ENCODE measurements at regions not wholly inside any gene's neighbourhood (a gene's known extent, or its start where the extent isn't known, plus 50 kb on each side); places are given as distances from the start of the nearest gene placed in this dataset.

DNA sequence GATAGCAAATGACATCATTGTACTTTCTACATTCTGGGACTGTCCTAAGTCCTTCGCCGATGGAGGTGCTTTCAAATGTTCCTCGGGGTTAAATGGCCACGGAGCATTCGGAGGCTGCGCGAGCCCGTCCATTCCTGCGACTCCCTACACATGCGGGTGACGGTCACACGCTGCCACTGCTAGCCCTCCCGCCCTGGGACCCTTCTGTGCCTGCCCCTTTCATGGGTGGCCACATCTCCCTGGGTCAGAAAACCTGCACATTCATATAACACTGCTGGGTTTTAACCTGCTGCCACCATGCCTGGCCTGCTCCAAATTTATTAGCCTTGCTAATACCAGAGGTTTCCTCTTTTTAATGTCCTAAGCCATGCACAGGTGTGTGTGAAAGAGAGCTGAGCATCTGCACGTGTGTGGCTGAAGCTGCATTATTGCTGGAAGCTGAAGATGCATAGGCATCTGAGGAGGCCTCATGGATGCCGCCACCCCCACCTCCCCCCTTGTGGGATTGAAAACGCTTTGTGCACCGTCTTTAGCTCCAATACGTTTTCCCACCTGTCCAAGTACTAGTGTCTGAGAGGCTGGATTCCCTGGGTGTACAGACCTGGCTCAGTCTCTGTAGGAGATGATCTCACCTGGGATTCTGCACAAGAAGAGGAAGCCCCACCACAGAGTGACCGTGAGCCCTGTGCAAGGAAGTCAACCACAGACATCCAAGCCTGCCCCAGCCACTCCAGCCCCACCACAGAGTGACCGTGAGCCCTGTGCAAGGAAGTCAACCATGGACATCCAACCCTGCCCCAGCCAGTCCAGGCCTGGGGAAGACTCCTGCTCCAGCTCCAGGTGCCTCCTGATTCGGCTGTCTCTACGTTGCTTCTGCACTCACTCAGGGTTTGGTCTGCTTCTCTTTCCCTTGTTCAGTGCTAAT, 626.4 kb downstream of the BRD1 start:
- no peak overlapping the region for H3K4me3 ChIP-seq (ENCODE audit: low read depth, low read length)
- DNase-seq (ENCODE audit: low read depth) = no peak
- TF ChIP-seq, protein P1, sequence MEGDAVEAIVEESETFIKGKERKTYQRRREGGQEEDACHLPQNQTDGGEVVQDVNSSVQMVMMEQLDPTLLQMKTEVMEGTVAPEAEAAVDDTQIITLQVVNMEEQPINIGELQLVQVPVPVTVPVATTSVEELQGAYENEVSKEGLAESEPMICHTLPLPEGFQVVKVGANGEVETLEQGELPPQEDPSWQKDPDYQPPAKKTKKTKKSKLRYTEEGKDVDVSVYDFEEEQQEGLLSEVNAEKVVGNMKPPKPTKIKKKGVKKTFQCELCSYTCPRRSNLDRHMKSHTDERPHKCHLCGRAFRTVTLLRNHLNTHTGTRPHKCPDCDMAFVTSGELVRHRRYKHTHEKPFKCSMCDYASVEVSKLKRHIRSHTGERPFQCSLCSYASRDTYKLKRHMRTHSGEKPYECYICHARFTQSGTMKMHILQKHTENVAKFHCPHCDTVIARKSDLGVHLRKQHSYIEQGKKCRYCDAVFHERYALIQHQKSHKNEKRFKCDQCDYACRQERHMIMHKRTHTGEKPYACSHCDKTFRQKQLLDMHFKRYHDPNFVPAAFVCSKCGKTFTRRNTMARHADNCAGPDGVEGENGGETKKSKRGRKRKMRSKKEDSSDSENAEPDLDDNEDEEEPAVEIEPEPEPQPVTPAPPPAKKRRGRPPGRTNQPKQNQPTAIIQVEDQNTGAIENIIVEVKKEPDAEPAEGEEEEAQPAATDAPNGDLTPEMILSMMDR (IDR thresholded peaks at IDR 0.05; ENCODE audit: low read depth, low read length, missing control alignments) = no peak
- in situ Hi-C loops (cut with HindIII; ENCODE audit: low sequenced_read_pairs) = no loop called here

DNA sequence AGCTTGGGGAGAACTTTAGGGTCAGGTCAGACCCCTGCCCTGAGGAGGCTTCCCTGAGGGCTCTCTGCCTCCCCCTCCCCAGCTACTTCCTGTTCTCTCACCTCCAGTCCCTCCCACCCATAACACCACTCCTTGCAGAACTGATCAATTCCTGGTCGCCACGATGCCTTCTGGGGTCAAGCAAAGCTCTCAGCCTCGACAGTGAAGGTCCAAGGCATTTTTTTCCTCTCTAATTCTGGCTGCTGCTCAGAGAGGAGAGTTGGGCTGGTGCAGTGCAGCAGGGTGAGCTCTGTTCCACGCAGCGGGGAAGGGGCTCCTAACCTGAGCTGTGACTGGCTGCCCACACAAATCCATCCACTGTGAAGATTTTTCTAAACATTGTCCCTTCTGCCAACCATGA, 628.4 kb downstream of the BRD1 start:
- in situ Hi-C loops (cut with HindIII; ENCODE audit: low sequenced_read_pairs) = no loop called here
- DNase-seq (ENCODE audit: low read depth) = no peak
- TF ChIP-seq, protein P1 (IDR thresholded peaks at IDR 0.05; ENCODE audit: low read depth, low read length, missing control alignments) = no peak
- no peak overlapping the region for H3K4me3 ChIP-seq (ENCODE audit: low read depth, low read length)

DNA sequence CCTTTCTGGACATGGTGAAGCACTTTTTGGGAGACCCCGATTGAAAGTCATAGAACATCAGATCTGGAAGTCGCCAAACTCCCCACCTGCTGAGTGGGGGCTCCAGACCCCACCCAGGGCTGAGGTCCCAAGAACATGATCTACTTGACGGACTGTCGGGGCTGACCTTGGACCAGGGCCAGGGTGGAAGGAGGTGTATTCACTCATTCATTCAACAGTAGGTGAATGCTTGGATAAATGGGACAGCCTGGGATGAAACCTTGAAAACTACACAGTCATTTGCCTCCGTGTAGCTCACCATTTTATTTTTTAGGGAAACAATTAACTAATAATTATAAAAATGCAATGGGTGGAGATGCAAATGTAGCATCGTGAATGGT, 629.0 kb downstream of the BRD1 start:
- H3K4me3 ChIP-seq (ENCODE audit: low read depth, low read length) = no peak overlapping the region
- TF ChIP-seq, protein P1 (IDR thresholded peaks at IDR 0.05; ENCODE audit: low read depth, low read length, missing control alignments) = no peak
- no peak for DNase-seq (ENCODE audit: low read depth)
- in situ Hi-C loops (cut with HindIII; ENCODE audit: low sequenced_read_pairs) = no loop called here

DNA sequence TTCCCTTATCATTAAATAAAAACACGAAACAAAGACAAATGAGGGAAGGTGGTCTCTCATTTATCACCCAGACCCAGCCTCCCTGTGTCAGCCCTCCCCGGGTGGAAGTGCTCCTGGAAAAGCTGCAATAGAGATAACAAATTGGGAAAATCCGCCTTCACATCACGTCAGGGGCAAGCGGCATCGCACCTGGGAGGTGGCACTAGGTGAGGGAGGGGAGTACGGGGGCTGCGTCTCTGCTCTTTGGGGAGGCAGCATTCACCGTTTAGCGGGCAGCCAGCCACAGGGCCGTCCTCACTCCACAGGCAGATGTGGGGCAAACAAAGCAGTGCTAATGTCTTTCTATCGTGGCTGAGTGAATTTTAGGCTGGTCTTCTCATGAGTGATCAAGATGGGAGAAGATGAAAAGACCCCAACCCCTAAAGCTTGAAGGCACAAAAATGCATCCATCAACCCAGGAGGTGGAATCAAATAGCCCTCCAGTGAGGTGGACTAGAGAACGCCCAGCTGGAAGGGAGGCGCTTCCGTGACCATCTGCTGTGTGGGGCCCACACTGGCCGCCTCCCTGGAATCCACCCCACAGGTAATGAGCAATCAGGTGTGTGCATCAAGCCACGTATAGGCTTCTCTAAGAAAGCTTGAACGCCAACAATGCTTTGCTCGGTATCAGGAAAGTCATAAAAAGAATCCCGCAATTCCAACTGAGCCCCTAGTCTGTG, 629.5 kb downstream of the BRD1 start:
- TF ChIP-seq, protein P1 (IDR thresholded peaks at IDR 0.05; ENCODE audit: low read depth, low read length, missing control alignments) = no peak
- no peak for DNase-seq (ENCODE audit: low read depth)
- in situ Hi-C loops (cut with HindIII; ENCODE audit: low sequenced_read_pairs) = no loop called here
- no peak overlapping the region for H3K4me3 ChIP-seq (ENCODE audit: low read depth, low read length)

DNA sequence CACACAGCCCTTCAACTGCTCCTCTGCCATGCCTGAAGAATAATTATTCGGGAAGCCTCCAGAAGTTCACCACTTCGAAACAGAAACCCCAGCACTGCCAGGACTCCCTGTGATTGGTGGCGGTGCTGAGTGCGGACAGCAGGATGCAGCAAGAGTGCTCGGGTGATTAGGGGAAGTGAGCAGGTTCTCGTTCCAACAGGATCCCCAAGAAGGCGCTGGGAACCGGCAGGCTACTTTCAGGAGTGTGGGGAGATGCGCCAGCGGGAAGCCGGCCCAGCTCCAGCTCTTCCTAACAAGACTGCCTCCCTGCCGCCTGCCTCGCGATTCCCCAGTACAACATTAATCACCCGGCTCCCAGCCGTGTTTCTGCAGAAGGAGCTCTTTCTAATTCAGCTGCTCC, 630.2 kb downstream of the BRD1 start:
- in situ Hi-C loops (cut with HindIII; ENCODE audit: low sequenced_read_pairs) = no loop called here
- TF ChIP-seq, protein P1 (IDR thresholded peaks at IDR 0.05; ENCODE audit: low read depth, low read length, missing control alignments) = no peak
- H3K4me3 ChIP-seq (ENCODE audit: low read depth, low read length) = no peak overlapping the region
- DNase-seq (ENCODE audit: low read depth) = no peak

DNA sequence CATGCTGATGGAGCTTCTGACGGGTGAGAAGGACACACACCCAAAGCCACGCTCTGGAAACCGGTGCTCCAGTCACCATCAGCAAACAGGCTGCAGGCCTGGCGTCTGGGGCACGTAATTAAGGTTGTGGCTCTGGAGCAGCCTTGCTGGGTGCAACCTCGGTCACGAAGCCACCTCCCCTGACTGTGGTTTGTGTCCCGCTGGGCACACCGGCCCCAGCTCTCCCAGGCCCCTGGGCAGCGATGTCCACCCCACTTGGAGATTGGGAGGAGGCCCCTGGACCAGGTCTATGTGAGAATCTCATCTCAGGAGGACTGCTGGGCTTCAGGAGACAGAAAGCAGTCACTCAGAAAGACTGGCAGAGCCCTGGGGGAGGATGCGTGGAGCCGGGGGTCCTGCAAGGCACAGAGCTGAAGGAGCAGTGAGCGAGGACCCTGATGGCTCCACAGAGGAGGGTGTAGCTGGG, 631.6 kb downstream of the BRD1 start:
- TF ChIP-seq, protein P1 (IDR thresholded peaks at IDR 0.05; ENCODE audit: low read depth, low read length, missing control alignments) = no peak
- DNase-seq (ENCODE audit: low read depth) = no peak
- no peak overlapping the region for H3K4me3 ChIP-seq (ENCODE audit: low read depth, low read length)
- in situ Hi-C loops (cut with HindIII; ENCODE audit: low sequenced_read_pairs) = no loop called here
